ENCODE measurements at regions not wholly inside any gene's neighbourhood (a gene's known extent, or its start where the extent isn't known, plus 50 kb on each side); places are given as distances from the start of the nearest gene placed in this dataset.

- no peaks in the 10 kb centered on the region for H3K4me1 ChIP-seq (ENCODE audit: insufficient read depth)
- no peak overlapping the region for H3K4me3 ChIP-seq (ENCODE audit: low read depth, low read length)
- no peak overlapping the region for H3K27ac ChIP-seq (ENCODE audit: low read depth)
- DNase-seq (ENCODE audit: extremely low spot score) = no peak
- 59% methylated on average over 4 of the region's 4 CpGs for WGBS
- H3K36me3 ChIP-seq (ENCODE audit: insufficient read depth) = no peaks in the 10 kb centered on the region
Measured at GRCh38 chr5:72032788-72033187, 74.5 kb upstream of the MAP1B start.

DNA sequence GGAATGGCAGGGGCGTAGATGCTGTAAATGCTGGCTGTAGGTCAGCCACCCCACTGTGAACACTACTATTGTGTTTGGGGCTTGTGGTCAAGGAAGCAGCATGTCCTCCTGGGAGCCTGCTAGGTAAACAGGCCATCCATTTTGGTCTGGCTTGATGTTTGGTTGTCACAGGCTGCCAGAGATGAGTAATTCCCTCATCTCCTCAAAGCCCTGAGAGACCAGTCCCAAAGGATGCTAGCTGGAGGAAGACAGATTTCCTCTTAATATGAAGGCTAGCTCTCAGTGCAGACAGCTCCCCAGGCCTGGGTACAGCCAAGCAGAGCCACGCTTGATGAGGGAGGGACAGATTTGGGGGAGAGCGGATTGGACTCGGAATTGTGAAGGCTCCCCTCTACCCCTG is 72.5 kb upstream of the MAP1B start:
- H3K36me3 ChIP-seq (ENCODE audit: insufficient read depth) = no peaks in the 10 kb centered on the region
- H3K27ac ChIP-seq (ENCODE audit: low read depth) = no peak overlapping the region
- H3K4me1 ChIP-seq (ENCODE audit: insufficient read depth) = no peaks in the 10 kb centered on the region
- no peak for DNase-seq (ENCODE audit: extremely low spot score)
- WGBS = 73% methylated on average over 4 of the region's 4 CpGs
- no peak overlapping the region for H3K4me3 ChIP-seq (ENCODE audit: low read depth, low read length)

- 79% methylated on average over 3 of the region's 3 CpGs for WGBS
- Histone ChIP-seq H3K4me3 (ENCODE audit: low read depth, low read length) (no peak overlapping the region), H3K36me3 (ENCODE audit: insufficient read depth) (no peaks in the 10 kb centered on the region), H3K27ac (ENCODE audit: low read depth) (no peak overlapping the region), H3K4me1 (ENCODE audit: insufficient read depth) (no peaks in the 10 kb centered on the region)
- DNase-seq (ENCODE audit: extremely low spot score) = no peak
Measured at GRCh38 chr5:72035831-72036230, 71.4 kb upstream of the MAP1B start.

- WGBS = 58% methylated on average over 3 of the region's 3 CpGs
Measured at GRCh38 chr5:72036951-72037350, 70.3 kb upstream of the MAP1B start.

DNA sequence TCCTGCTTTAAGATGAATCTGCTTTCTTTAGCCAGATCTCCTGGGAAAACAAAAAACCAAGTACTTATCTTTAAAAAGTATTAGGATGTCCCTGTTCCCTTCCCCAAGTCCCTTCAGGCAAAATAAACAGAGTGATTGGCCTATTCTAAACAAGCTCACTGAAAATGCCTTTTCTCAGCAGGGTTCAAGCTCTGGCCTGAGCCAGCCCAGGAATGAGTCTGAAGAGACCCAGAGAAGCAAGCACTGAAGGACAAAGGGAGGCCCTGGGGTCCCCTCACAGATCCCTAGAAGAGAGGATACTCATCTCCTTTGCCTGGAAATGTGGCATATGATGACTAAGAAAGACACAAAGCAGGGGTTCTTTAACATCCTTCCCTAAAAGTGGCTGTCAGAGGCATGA is 66.8 kb upstream of the MAP1B start:
- no peaks in the 10 kb centered on the region for H3K36me3 ChIP-seq (ENCODE audit: insufficient read depth)
- H3K27ac ChIP-seq (ENCODE audit: low read depth) = no peak overlapping the region
- H3K4me1 ChIP-seq (ENCODE audit: insufficient read depth) = no peaks in the 10 kb centered on the region
- H3K4me3 ChIP-seq (ENCODE audit: low read depth, low read length) = no peak overlapping the region
- no peak for DNase-seq (ENCODE audit: extremely low spot score)

More at GRCh38 chr5:72036951-72037350, 70.3 kb upstream of the MAP1B start:
- no peak for DNase-seq (ENCODE audit: extremely low spot score)
- Histone ChIP-seq H3K36me3 (ENCODE audit: insufficient read depth) (no peaks in the 10 kb centered on the region), H3K27ac (ENCODE audit: low read depth) (no peak overlapping the region), H3K4me1 (ENCODE audit: insufficient read depth) (no peaks in the 10 kb centered on the region), H3K4me3 (ENCODE audit: low read depth, low read length) (no peak overlapping the region)

DNA sequence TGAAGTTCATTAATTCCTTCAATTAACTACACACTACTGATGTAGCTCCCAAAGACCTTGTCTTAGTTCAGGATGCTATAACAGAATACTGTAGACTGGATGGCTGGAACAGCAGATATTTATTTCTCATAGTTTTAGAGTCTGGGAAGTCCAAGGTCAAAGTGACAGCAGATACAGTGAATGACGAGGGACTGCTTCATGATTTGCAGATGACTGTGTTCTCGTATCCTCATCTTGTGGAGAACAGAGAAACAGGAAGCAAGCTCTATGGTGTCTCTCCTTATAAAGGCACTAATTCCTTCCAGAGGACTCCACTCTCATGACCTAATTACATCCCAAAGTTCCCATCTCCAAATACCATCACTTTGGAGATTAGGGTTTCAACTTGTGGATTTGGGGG is 65.6 kb upstream of the MAP1B start:
- no peak for DNase-seq (ENCODE audit: extremely low spot score)
- Histone ChIP-seq H3K36me3 (ENCODE audit: insufficient read depth) (no peaks in the 10 kb centered on the region), H3K4me3 (ENCODE audit: low read depth, low read length) (no peak overlapping the region), H3K4me1 (ENCODE audit: insufficient read depth) (no peaks in the 10 kb centered on the region), H3K27ac (ENCODE audit: low read depth) (no peak overlapping the region)
- 63% methylated on average over 2 of the region's 2 CpGs for WGBS

DNA sequence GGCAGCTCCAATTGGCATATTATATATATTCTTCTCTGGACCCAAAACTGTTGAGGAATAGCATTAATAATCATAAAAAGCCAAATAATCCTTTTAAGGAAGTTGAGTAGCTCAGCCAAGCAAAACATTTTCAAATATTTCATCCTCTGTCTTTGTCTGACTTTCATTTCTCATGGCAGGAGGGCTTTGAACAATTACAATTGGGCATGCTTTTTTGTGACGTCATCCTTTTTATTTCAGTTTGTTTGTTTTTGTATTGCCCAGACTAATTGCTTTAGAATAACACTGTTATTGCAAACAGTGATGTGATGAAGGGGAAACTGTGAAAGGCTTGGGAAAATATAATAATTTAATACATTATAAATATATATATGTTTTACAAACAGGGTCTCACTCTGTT is 65.2 kb upstream of the MAP1B start:
- Histone ChIP-seq H3K4me3 (ENCODE audit: low read depth, low read length) (no peak overlapping the region), H3K4me1 (ENCODE audit: insufficient read depth) (no peaks in the 10 kb centered on the region), H3K36me3 (ENCODE audit: insufficient read depth) (no peaks in the 10 kb centered on the region), H3K27ac (ENCODE audit: low read depth) (no peak overlapping the region)
- no peak for DNase-seq (ENCODE audit: extremely low spot score)
- 72% methylated on average over 1 of the region's 1 CpG for WGBS

DNA sequence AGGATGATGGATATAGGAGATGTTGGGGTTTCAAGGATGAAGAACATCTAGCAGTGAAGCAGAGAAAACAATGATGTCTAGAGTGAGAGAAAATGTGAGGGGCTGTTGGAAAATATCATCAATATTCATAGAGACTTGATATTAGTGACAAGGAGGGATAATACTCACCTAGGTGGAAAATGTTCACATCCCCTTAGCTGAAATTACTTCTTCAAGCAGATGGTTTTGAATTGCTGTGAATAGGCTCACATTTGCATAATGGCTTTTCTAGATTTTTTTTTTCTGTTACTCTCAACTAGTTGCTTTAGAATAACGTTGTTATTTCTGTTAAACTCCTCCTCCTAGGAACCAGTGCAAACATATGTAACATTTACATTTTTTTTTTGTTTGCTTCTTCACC is 61.6 kb upstream of the MAP1B start:
- Histone ChIP-seq H3K4me3 (ENCODE audit: low read depth, low read length) (no peak overlapping the region), H3K27ac (ENCODE audit: low read depth) (no peak overlapping the region), H3K36me3 (ENCODE audit: insufficient read depth) (no peaks in the 10 kb centered on the region), H3K4me1 (ENCODE audit: insufficient read depth) (no peaks in the 10 kb centered on the region)
- 30% methylated on average over 1 of the region's 1 CpG for WGBS
- DNase-seq (ENCODE audit: extremely low spot score) = no peak

- H3K4me3 ChIP-seq (ENCODE audit: low read depth, low read length) = no peak overlapping the region
- H3K36me3 ChIP-seq (ENCODE audit: insufficient read depth) = no peaks in the 10 kb centered on the region
- H3K4me1 ChIP-seq (ENCODE audit: insufficient read depth) = no peaks in the 10 kb centered on the region
- 86% methylated on average over 1 of the region's 1 CpG for WGBS
- no peak overlapping the region for H3K27ac ChIP-seq (ENCODE audit: low read depth)
- DNase-seq (ENCODE audit: extremely low spot score) = no peak
Measured at GRCh38 chr5:72046106-72046505, 61.2 kb upstream of the MAP1B start.

DNA sequence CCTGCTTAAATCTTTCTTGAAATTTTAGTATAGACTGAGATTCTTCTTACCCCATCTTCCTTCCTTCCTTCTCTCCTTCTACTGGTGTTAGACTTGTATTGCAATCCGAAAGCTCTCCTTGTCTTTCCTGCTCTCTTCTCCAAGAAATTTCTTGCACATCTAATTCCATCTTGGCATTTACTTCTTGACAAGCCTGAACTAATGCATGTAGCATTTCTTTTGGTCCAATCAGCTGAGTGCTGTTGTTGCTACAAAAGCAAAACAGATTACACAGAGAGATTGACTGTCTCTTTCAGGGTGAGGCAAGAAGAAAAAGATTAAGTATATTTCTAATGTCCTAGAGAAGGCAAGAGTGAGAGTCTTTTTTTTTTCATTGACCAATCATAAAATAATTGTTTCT is 51.6 kb upstream of the MAP1B start:
- WGBS = 76% methylated on average over 1 of the region's 1 CpG
- no peaks in the 10 kb centered on the region for H3K4me1 ChIP-seq (ENCODE audit: insufficient read depth)
- no peak for DNase-seq (ENCODE audit: extremely low spot score)
- H3K4me3 ChIP-seq (ENCODE audit: low read depth, low read length) = no peak overlapping the region
- H3K27ac ChIP-seq (ENCODE audit: low read depth) = no peak overlapping the region
- no peaks in the 10 kb centered on the region for H3K36me3 ChIP-seq (ENCODE audit: insufficient read depth)
